ENCODE measurements at regions not wholly inside any gene's neighbourhood (a gene's known extent, or its start where the extent isn't known, plus 50 kb on each side); places are given as distances from the start of the nearest gene placed in this dataset.
"Not testable (repeated sequence)": the region's sequence is repeated elsewhere in the genome, so short reads cannot be mapped to it uniquely, and the experiment has no call there.

DNA sequence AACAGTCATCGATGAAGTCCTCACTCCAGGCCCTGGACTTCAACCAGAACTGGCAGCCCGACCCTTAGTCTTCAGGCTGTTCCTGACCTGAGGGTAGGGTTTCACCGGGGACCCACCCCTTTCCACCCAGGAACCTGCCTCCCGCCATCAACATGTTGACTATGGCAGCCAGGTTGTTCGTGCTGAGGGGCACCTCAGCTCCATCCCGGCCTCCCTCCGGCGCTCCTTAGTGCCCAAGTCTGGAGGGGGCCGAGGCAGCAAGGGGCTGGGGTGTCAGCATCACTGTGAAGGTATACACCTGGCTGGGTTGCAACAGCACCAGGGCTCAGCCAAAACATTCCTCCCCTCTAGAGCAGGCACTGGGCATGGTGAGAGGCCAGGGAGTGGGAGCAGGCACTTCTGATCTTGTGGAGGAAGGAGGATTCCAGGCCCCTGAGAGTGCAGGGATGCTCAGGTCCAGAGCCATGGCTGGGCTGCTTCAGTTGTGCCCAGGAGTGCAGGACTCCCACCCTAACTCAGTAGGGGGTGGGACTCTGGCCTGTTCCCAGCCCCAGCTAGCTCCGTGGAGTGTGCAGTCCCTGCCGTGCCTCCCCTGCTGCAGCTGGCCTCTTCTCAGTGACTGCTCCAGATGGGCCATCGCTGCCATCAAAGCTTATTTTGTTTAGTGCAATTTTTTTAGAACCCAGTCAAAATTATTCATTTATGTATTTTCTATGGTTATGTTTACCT lies 1445.9 kb downstream of the PCDH9 start:
- no peak for DNase-seq

DNA sequence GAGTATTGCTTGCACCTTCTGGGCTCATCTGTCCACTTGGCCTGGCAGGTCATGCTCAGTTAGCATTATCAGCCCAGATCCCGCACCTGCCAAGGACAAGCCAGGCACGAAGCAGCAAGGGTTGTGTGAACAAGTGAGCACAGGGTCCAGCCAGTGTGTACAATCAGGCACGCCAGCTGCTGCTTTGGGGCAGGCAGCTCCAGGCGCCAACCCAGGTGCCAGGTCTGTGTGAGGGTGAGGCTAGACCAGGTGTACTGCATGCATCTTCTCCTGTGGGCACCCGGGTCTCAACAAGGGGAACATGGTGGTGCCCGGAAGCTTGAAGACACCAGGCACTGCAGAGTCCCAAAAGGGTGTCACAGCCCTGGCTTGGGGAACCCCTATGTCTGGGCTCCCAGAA lies 1446.8 kb downstream of the PCDH9 start:
- no peak for DNase-seq

DNA sequence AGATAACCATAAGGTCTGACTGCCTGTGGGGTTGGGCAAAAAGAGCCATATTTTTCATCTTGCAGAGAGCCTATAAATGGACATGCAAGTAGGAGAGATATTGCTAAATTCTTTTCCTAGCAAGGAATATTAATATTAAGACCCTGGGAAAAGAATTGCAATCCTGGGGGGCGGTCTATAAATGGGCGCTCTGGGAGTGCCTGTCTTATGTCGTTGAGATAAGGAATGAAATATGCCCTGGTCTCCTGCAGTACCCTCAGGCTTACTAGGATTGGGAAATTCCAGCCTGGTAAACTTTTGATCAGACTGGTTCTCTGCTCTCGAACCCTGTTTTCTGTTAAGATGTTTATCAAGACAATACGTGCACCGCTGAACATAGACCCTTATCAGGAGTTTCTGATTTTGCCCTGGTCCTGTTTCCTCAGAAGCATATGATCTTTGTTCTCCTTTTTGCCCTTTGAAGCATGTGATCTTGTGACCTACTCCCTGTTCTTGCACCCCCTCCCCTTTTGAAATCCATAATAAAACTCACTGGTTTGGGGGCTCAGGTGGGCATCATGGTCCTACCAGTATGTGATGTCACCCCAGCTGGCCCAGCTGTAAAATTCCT lies 1458.3 kb downstream of the PCDH9 start:
- not testable (repeated sequence) for DNase-seq

- DNase-seq, result no peak
Measured at GRCh38 chr13:65768545-65768944, 1461.6 kb downstream of the PCDH9 start.

GRCh38 chr13:65763811-65764210 lies 1466.3 kb downstream of the PCDH9 start:
- no peak for DNase-seq

- DNase-seq, result no peak
Measured at GRCh38 chr13:65762012-65762411, 1468.1 kb downstream of the PCDH9 start.

GRCh38 chr13:65756071-65756671 lies 1474.0 kb downstream of the PCDH9 start:
- no peak for DNase-seq

DNA sequence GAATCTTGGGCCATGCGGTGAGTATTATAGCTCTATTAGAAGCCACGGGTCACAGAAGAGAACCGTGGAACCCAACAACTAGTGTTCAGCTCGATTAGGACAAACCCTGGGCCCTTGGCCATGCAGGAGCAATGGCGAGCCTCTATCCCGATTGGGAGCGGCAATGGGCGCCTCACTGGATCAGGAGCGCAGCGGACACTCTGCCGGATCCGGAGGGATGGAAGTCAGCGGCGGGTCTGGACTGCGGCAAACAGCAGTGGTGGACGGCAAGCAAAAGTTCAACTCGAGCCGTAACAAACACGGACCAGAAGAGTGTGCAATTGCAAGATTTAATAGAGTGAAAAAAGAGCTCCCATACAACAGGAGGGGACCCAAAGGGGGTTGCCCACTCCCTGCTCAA lies 1481.9 kb downstream of the PCDH9 start:
- DNase-seq, result no peak

- no peak for DNase-seq
Measured at GRCh38 chr13:65746406-65746921, 1483.7 kb downstream of the PCDH9 start.

DNA sequence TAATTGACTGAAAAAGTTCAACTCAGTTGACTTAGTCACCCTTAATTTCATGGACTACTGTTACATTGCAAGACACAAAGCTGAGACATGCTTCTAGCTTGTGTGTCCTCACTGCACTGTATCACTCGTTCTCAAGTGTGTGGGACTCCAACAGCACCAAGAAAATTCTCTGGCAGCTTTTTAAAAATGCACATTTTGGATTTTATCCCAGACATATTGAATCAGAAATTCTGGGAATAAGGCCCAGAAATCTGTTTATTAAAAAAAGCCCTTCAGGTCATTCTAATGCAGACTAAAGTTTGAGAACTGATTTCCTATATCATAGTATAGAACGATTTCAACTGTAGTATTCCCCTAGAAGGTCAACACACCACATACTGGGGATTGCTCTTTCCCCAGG lies 1485.3 kb downstream of the PCDH9 start:
- DNase-seq, result no peak

DNA sequence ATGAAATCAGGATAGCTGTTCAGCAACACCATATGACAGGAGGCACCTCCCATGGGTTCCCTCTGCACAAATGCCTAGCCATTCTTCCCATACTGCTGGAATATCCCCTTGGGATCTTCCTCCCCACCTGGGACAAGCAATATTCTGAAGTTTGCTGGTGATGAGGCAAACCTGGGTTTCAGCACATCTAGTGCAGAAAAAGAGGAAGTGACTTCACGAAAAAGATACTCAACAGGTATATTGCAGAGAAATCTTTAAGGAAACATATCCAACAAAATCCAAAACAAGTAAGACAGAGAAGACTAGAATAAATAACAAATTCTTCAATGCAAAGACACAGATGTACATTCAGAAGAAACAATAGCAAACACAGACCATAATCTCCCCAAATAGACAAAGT lies 1497.0 kb downstream of the PCDH9 start:
- no peak for DNase-seq

GRCh38 chr13:65727070-65727469 lies 1503.1 kb downstream of the PCDH9 start:
- DNase-seq, result no peak

GRCh38 chr13:65725006-65725405 lies 1505.1 kb downstream of the PCDH9 start:
- DNase-seq, result no peak

GRCh38 chr13:65724226-65724625 lies 1505.9 kb downstream of the PCDH9 start:
- DNase-seq, result no peak

DNA sequence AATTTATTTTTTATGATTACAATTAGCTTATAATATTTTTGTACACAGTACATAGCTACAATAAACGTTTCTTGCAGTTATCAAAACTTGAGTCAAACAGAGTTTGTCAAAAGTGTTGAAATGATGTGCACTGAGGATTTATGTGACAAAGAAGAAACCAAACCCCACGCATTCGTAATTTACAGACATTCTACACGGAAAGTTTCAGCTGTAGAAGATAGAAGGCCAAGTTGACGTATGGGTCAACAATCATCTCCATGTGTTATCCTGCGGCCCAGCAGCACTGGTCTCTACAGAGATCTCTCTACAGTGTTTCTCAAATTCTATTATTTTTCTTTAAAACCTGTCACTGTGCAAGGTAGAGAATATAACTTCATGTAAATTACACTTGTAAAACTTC lies 1507.6 kb downstream of the PCDH9 start:
- no peak for DNase-seq

DNA sequence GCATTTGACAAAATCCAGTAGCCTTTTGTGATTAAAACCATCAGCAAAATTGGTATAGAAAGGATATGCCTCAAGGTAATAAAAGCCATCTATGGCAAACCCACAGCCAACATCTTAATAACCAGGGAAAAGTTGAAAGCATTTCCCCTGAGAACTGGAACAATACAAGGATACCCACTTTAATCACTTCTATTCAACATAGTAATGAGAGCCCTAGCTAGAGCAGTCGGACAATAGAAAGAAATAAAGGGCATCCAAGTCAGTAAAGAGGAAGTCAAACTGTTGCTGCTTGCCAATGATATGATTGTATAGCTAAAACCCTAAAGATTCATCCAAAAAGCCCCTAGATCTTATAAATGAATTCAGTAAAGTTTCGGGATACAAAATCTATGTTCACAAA lies 1510.3 kb downstream of the PCDH9 start:
- no peak for DNase-seq

- no peak for DNase-seq
Measured at GRCh38 chr13:65710514-65710913, 1519.6 kb downstream of the PCDH9 start.

DNA sequence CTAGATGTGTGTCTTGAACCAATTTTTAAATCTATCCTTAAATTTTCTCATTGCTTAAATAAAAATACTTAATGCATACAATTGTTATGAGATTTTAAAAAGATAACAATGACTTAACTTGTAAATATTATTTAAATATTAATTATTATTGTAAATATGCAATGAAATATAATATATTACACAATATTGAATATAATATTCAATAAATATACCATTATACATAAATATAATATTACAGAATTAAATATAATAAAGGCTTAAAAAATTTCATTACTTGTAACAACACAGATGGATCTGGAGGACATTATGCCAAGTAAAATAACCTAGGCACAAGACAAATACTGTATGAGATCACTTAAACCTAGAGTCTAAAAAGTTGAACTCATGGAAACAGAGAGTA lies 1532.3 kb downstream of the PCDH9 start:
- DNase-seq, result no peak

GRCh38 chr13:65679240-65679639 lies 1550.9 kb downstream of the PCDH9 start:
- no peak for DNase-seq

GRCh38 chr13:65677906-65678305 lies 1552.2 kb downstream of the PCDH9 start:
- no peak for DNase-seq

- not testable (repeated sequence) for DNase-seq
Measured at GRCh38 chr13:65675383-65675782, 1554.8 kb downstream of the PCDH9 start.

GRCh38 chr13:65670014-65670625 lies 1560.0 kb downstream of the PCDH9 start:
- DNase-seq, result no peak

DNA sequence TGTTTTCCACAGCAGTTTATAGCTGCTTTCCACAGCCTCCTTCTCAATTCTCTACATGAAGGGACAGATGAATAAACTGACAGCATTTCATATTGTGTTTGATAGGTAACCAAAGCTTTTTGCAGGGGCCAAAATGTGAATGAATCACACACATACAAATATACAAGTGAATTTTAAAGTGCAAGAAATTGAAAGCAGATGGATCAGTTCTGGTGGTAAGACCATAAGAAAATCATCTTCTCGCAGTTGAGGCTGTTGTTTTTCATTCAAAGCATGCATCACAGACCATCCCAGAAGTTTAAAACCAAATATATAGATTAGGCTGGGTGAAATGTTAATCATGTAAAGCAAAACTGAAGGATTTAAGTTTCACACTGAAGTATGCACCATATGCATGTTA lies 1569.4 kb downstream of the PCDH9 start:
- DNase-seq, result no peak

All from amniotic stem cell (primary cell).